GM18861 (cell line): ENCODE measurements at regions not wholly inside any gene's neighbourhood (a gene's known extent, or its start where the extent isn't known, plus 50 kb on each side); places are given as distances from the start of the nearest gene placed in this dataset.

Experiments
- ATAC-seq: cut with Tn5 transposase; IDR thresholded peaks from one replicate; pipeline ENCODE4 v1.9.1; 2021; ENCODE audit not compliant: unreplicated experiment

- ATAC-seq: no peak
These were observed 1532.4 kb upstream of the TENM3 start for GRCh38 chr4:180710628-180711337.

- no peak for ATAC-seq
These were observed 1525.7 kb upstream of the TENM3 start for GRCh38 chr4:180717451-180718033.

GRCh38 chr4:180721356-180721755 lies 1521.8 kb upstream of the TENM3 start:
- ATAC-seq: no peak

- no peak for ATAC-seq
These were observed 1516.6 kb upstream of the TENM3 start for GRCh38 chr4:180726611-180727010.

GRCh38 chr4:180727478-180727877 lies 1515.7 kb upstream of the TENM3 start:
- no peak for ATAC-seq

- no peak for ATAC-seq
These were observed 1508.3 kb upstream of the TENM3 start for GRCh38 chr4:180734753-180735432.

GRCh38 chr4:180741703-180742102 lies 1501.5 kb upstream of the TENM3 start:
- ATAC-seq: no peak

GRCh38 chr4:180745019-180745418 lies 1498.2 kb upstream of the TENM3 start:
- ATAC-seq: no peak

GRCh38 chr4:180751009-180751408 lies 1492.2 kb upstream of the TENM3 start:
- ATAC-seq: no peak

- no peak for ATAC-seq
These were observed 1485.3 kb upstream of the TENM3 start for GRCh38 chr4:180757927-180758326.

- ATAC-seq: no peak
These were observed 1477.2 kb upstream of the TENM3 start for GRCh38 chr4:180766045-180766444.

- ATAC-seq: no peak
These were observed 1476.1 kb upstream of the TENM3 start for GRCh38 chr4:180766944-180767729.

GRCh38 chr4:180768610-180769009 lies 1474.6 kb upstream of the TENM3 start:
- ATAC-seq: no peak

- ATAC-seq: no peak
These were observed 1473.4 kb upstream of the TENM3 start for GRCh38 chr4:180769791-180770190.

GRCh38 chr4:180770265-180770664 lies 1472.9 kb upstream of the TENM3 start:
- ATAC-seq: no peak

- ATAC-seq: no peak
These were observed 1458.3 kb upstream of the TENM3 start for GRCh38 chr4:180784940-180785339.

- ATAC-seq: no peak
These were observed 1454.5 kb upstream of the TENM3 start for GRCh38 chr4:180788729-180789128.

GRCh38 chr4:180789929-180790328 lies 1453.3 kb upstream of the TENM3 start:
- no peak for ATAC-seq

- no peak for ATAC-seq
These were observed 1452.7 kb upstream of the TENM3 start for GRCh38 chr4:180790471-180790870.

GRCh38 chr4:180792541-180792940 lies 1450.7 kb upstream of the TENM3 start:
- no peak for ATAC-seq

GRCh38 chr4:180794333-180794732 lies 1448.9 kb upstream of the TENM3 start:
- ATAC-seq: no peak
